ENCODE measurements at regions not wholly inside any gene's neighbourhood (a gene's known extent, or its start where the extent isn't known, plus 50 kb on each side); places are given as distances from the start of the nearest gene placed in this dataset.
"Not testable (repeated sequence)": the region's sequence is repeated elsewhere in the genome, so short reads cannot be mapped to it uniquely, and the experiment has no call there.

GRCh38 chr11:71712846-71713245 is 120.2 kb upstream of the DEFB108B start:
- FAIRE-seq; DNase-seq (ENCODE audit: low spot score in 2 of 2): not testable (repeated sequence)

- not testable (repeated sequence) for FAIRE-seq; DNase-seq (ENCODE audit: low spot score in 2 of 2)
These were observed 118.5 kb upstream of the DEFB108B start for GRCh38 chr11:71714510-71714909.

- not testable (repeated sequence) for DNase-seq (ENCODE audit: low spot score in 2 of 2); FAIRE-seq
These were observed 111.2 kb upstream of the DEFB108B start for GRCh38 chr11:71721840-71722239.

GRCh38 chr11:71723991-71724390 is 109.0 kb upstream of the DEFB108B start:
- not testable (repeated sequence) for FAIRE-seq; DNase-seq (ENCODE audit: low spot score in 2 of 2)

- not testable (repeated sequence) for FAIRE-seq; DNase-seq (ENCODE audit: low spot score in 2 of 2)
These were observed 102.3 kb upstream of the DEFB108B start for GRCh38 chr11:71730748-71731147.

- not testable (repeated sequence) for DNase-seq (ENCODE audit: low spot score in 2 of 2); FAIRE-seq
These were observed 98.6 kb upstream of the DEFB108B start for GRCh38 chr11:71734368-71734767.

GRCh38 chr11:71738317-71738716 is 94.7 kb upstream of the DEFB108B start:
- DNase-seq (ENCODE audit: low spot score in 2 of 2); FAIRE-seq: not testable (repeated sequence)

GRCh38 chr11:71743385-71743784 is 89.6 kb upstream of the DEFB108B start:
- FAIRE-seq; DNase-seq (ENCODE audit: low spot score in 2 of 2): not testable (repeated sequence)

GRCh38 chr11:71745656-71746055 is 87.3 kb upstream of the DEFB108B start:
- FAIRE-seq; DNase-seq (ENCODE audit: low spot score in 2 of 2): not testable (repeated sequence)

- not testable (repeated sequence) for FAIRE-seq; DNase-seq (ENCODE audit: low spot score in 2 of 2)
These were observed 86.7 kb upstream of the DEFB108B start for GRCh38 chr11:71746263-71746662.

- DNase-seq (ENCODE audit: low spot score in 2 of 2) = not testable (repeated sequence)
These were observed 83.9 kb upstream of the DEFB108B start for GRCh38 chr11:71748965-71749620.

GRCh38 chr11:71750908-71751307 is 82.1 kb upstream of the DEFB108B start:
- FAIRE-seq; DNase-seq (ENCODE audit: low spot score in 2 of 2): not testable (repeated sequence)

More at GRCh38 chr11:71748965-71749620, 83.9 kb upstream of the DEFB108B start:
- FAIRE-seq = not testable (repeated sequence)

GRCh38 chr11:71764695-71765491 is 68.1 kb upstream of the DEFB108B start:
- DNase-seq (ENCODE audit: low spot score in 2 of 2); FAIRE-seq: not testable (repeated sequence)

- FAIRE-seq; DNase-seq (ENCODE audit: low spot score in 2 of 2): not testable (repeated sequence)
These were observed 66.0 kb upstream of the DEFB108B start for GRCh38 chr11:71767016-71767415.

GRCh38 chr11:71772193-71772592 is 60.8 kb upstream of the DEFB108B start:
- not testable (repeated sequence) for DNase-seq (ENCODE audit: low spot score in 2 of 2); FAIRE-seq

GRCh38 chr11:71774603-71775222 is 58.3 kb upstream of the DEFB108B start:
- FAIRE-seq (no peak), DNase-seq (ENCODE audit: low spot score in 2 of 2) (no peak)

- not testable (repeated sequence) for DNase-seq (ENCODE audit: low spot score in 2 of 2); FAIRE-seq
These were observed 52.9 kb upstream of the DEFB108B start for GRCh38 chr11:71780116-71780515.

GRCh38 chr11:71780771-71781170 is 52.2 kb upstream of the DEFB108B start:
- not testable (repeated sequence) for FAIRE-seq; DNase-seq (ENCODE audit: low spot score in 2 of 2)

GRCh38 chr11:71781491-71781890 is 51.5 kb upstream of the DEFB108B start:
- FAIRE-seq = not testable (repeated sequence)

GRCh38 chr11:71782229-71782861 is 50.7 kb upstream of the DEFB108B start:
- FAIRE-seq = not testable (repeated sequence)

More at GRCh38 chr11:71781491-71781890, 51.5 kb upstream of the DEFB108B start:
- not testable (repeated sequence) for DNase-seq (ENCODE audit: low spot score in 2 of 2)

More at GRCh38 chr11:71782229-71782861, 50.7 kb upstream of the DEFB108B start:
- not testable (repeated sequence) for DNase-seq (ENCODE audit: low spot score in 2 of 2)
